Astrocyte of the spinal cord (primary cell): ENCODE measurements at regions not wholly inside any gene's neighbourhood (a gene's known extent, or its start where the extent isn't known, plus 50 kb on each side); places are given as distances from the start of the nearest gene placed in this dataset.

Source experiments
- DNase-seq: peaks from one replicate; pipeline ENCODE4 v3.0.0; 2011; ENCODE audit warnings: low read depth, low spot score
- H3K4me3 ChIP-seq: 2 replicates; pipeline ENCODE4 v1.5.1; 2011; ENCODE audit warnings: low read depth, mild to moderate bottlenecking, low read length, moderate library complexity
- CTCF ChIP-seq: IDR thresholded peaks from 2 replicates; pipeline ENCODE4 v1.5.1; 2012; ENCODE audit warnings: low read depth, mild to moderate bottlenecking, low read length, inconsistent platforms
- in situ Hi-C: cut with HindIII; loops from 2 replicates; pipeline ENCODE4 v1.10.0; 2017; ENCODE audit warnings: low sequenced_read_pairs

DNA sequence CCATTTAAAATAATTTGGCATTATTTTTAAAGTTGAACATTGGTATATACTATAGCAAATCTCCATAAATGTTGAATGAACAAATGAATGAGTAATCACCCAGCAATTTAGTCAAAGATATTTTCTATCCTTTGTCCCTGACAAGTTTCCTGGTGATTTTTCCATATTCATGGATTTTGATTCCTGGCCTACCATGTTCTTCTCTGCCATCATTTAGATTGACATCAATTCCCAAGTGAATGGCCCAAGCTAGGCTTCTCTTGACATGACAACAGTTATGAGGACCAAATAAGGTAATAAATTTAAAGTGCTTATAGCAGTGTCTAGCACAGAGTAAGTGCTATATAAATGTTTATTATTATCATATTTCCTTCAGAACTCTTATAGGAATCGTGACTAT, 120.1 kb upstream of the ADGRF1 start:
- no peak for DNase-seq
- in situ Hi-C loops: no loop called here
- TF ChIP-seq CTCF: no peak
- no peak overlapping the region for H3K4me3 ChIP-seq

DNA sequence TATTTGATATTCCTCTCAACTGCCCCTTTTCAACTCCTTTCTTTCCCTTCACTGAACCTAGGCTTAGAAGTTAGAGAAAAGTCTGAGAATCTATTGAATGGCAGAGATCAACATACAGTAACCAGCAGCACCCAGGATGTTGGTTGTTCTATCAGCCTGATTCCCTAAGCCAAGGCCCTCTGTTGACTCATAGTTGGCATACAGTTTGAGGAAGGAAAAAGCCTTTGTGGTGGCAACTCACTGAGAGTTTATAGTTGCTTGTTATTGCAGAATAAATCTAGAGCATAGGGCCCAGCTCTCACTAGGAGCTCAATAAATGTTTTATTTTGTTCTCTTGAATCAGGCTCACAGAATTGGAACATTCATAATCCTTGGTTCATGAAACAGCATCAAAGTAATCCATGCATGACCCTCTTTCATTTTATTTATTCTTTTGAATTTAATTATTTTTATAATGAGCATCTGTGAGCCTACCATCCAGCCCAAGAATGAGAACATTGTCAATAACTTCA, 119.1 kb upstream of the ADGRF1 start:
- peak; percentile 73 for DNase-seq
- in situ Hi-C loops: no loop called here
- no peak for TF ChIP-seq CTCF
- H3K4me3 ChIP-seq: no peak overlapping the region

- no peak overlapping the region for H3K4me3 ChIP-seq
- in situ Hi-C loops: no loop called here
- DNase-seq: no peak
- TF ChIP-seq CTCF: no peak
Measured at GRCh38 chr6:47160702-47161101, 118.6 kb upstream of the ADGRF1 start.

DNA sequence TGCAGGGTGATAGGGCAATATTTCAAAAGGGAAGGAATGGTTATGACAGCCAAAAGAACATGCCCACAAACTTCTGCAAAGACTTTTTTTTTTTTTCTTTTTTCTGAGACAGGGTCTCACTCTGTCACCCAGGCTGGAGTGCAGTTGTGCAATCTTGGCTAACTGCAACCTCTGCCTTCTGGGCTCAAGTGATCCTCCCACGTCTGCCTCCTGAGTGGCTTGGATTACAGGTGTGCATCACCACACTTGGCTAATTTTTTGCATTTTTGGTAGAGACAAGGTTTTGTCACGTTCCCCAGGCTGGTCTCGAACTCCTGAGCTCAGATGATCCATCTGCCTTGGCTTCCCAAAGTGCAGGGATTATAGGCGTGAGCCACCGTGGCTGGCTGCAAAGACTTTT, 117.6 kb upstream of the ADGRF1 start:
- H3K4me3 ChIP-seq: no peak overlapping the region
- TF ChIP-seq CTCF: no peak
- DNase-seq: no peak
- in situ Hi-C loops: no loop called here

DNA sequence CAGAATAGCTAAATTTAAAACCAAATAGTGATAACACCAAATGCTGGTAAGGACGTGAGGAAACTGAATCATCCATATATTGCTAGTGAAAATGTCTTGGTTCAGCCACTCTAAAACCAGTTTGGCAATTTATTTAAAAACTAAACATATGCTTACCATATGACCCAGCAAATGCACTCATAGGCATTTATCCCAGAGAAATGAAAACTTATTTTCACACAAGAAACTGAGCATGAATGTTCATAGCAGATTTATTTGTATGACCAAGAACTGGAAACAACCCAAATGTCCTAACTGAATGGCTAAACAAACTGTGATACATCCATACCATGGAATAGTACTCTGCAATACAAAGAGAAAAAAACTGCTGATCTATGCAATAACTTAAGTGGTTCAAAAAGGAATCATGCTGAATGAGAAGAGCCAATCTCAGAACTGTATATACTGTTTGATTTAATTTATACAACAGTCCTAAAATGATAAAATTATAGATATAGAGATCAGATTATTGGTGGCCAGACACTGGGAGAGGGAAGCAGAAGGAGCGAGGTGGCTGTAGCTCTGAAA, 115.6 kb upstream of the ADGRF1 start:
- no peak overlapping the region for H3K4me3 ChIP-seq
- in situ Hi-C loops: no loop called here
- no peak for TF ChIP-seq CTCF
- no peak for DNase-seq

DNA sequence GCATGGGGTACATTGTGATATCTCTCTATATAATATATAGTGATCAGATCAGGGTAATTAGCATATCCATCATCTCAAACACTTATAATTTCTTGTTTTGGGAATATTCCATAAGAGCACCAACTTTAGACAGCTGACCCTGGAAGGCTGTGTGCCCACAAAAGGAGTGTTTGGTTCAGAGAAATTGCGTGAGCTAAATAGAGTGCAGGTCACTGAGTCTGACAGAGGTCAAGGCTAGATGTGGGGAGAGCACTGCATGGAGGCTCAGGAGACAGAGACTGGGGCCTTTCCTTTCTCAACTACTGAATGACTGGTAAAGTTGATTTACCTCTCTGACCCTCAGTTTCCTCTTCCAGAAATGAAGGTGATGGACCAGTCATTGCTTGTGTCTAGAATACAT, 114.9 kb upstream of the ADGRF1 start:
- DNase-seq: no peak
- no peak for TF ChIP-seq CTCF
- no peak overlapping the region for H3K4me3 ChIP-seq
- in situ Hi-C loops: no loop called here
